Vagina (tissue), 2 donors: ENCODE measurements at regions not wholly inside any gene's neighbourhood (a gene's known extent, or its start where the extent isn't known, plus 50 kb on each side); places are given as distances from the start of the nearest gene placed in this dataset.

Experiments used
- CTCF ChIP-seq, 3 experiments: fragments of 450-650 bp in 2 of 3; fragments of 200-600 bp in 1 of 3; sonication (generic) in 1 of 3; IDR thresholded peaks; one replicate each; pipeline ENCODE4 v1.5.1; 2017 to 2019; ENCODE audit warnings: antibody characterized with exemption in 3 of 3, mild to moderate bottlenecking in 2 of 3, moderate library complexity in 2 of 3
- POLR2A ChIP-seq, 2 donors: fragments of 450-650 bp; IDR thresholded peaks; one replicate each; pipeline ENCODE4 v1.6.1; 2017; ENCODE audit warnings: antibody characterized with exemption in 2 of 2, mild to moderate bottlenecking in 2 of 2, moderate library complexity in 2 of 2

DNA sequence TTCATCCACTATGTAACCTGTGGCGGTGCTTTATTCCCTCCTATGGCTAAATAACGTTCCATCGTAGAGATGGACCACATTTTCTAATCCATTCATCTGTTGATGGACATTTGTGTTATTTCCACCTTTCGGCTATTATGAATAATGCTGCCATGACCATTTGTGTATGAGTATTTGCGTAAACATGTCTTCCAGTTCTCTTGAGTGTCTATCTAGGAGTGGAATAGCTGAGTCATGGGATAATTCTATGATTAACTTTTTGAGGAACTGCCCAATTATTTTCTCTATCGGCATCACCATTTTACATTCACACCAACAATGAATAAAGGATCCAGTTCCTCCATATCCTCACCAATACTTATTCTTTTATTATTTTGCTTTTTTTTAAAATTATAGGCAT lies 261.9 kb upstream of the SFSWAP start:
- TF ChIP-seq CTCF (IDR thresholded peaks at IDR 0.05) (no peak), POLR2A (IDR thresholded peaks at IDR 0.05) (no peak)
